Activated CD8-positive, alpha-beta memory T cell treated with anti-CD3 and anti-CD28 coated beads, Interleukin-2, amount 10 ng/mL, durations not matched to agents 7 days and 5 days (primary cell): ENCODE measurements at regions not wholly inside any gene's neighbourhood (a gene's known extent, or its start where the extent isn't known, plus 50 kb on each side); places are given as distances from the start of the nearest gene placed in this dataset.

Source experiments
- ATAC-seq: fragments of 150-1000 bp; cut with Tn5 transposase; one replicate; pipeline ENCODE4 v1.10.0; 2021; ENCODE audit warnings: moderate library complexity
- CTCF ChIA-PET: fragments of 350-600 bp; sonication (Branson Sonifier 250); formaldehyde crosslinking; loops from one replicate; lab custom pipeline; 2021; ENCODE audit warnings: antibody characterized with exemption; lab: Charles Lee
- DNase-seq: peaks from one replicate; pipeline ENCODE4 v3.0.0-alpha.2; 2020
- H3K27ac Mint-ChIP-seq: one replicate; pipeline ENCODE4 v1.8.0; 2021; ENCODE audit warnings: mild to moderate bottlenecking, mixed read lengths
- H3K27me3 Mint-ChIP-seq: one replicate; pipeline ENCODE4 v1.8.0; 2021; ENCODE audit warnings: mixed read lengths
- H3K36me3 Mint-ChIP-seq: one replicate; pipeline ENCODE4 v1.8.0; 2021; ENCODE audit warnings: mild to moderate bottlenecking, mixed read lengths
- H3K4me1 Mint-ChIP-seq: one replicate; pipeline ENCODE4 v1.8.0; 2021; ENCODE audit warnings: mixed read lengths
- H3K4me3 Mint-ChIP-seq: one replicate; pipeline ENCODE4 v1.8.0; 2021; ENCODE audit warnings: mild to moderate bottlenecking, moderate library complexity, mixed read lengths
- H3K9me3 Mint-ChIP-seq: one replicate; pipeline ENCODE4 v1.8.0; 2022; ENCODE audit warnings: low read depth, mixed read lengths

DNA sequence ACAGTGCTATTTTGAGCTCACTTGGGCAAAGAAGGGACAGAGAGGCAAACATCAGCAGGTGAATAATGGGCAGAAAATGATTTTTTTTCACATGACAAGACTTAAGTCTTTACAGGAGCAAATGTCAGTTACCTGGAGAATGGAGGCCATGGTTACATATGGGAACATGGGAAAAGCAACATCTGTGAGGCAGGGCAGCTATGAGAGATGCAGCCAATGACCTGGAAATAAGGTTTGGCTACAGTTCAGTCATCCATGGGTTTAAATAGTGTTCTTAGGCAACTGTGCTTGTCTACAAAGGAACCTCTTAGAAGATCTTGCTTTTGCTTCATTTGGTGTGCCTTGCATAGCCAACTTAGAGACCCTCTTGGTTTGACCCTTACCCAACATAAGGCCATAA is 490.2 kb upstream of the LCORL start:
- Mint-ChIP-seq H3K4me3 (no peak overlapping the region), H3K27ac (no peak overlapping the region), H3K4me1 (no peaks in the 10 kb centered on the region), H3K27me3 (no peaks in the 10 kb centered on the region), H3K9me3 (peaks cover 3% of the 10 kb centered on the region), H3K36me3 (no peaks in the 10 kb centered on the region)
- CTCF ChIA-PET: no interaction called here
- ATAC-seq: no peak
- no peak for DNase-seq

DNA sequence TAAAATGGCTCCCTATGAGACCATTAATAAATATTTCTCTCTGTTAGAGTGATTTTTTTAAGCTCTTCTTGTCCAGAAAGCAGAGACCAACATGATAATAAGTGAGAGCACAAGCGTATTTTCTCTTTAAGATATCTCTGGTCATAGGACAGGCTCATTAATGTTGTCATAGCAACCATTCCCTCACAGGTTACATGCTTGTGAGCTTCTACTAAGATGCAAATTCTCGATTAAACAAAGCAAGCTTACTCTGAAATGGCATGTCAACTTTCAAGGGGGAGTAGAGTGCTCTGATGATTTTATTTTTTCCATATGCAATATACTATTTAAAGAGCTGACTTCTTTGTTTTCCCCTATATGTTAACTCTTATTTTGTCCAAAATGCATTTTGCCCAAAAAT is 487.2 kb upstream of the LCORL start:
- Mint-ChIP-seq H3K9me3 (no peaks in the 10 kb centered on the region), H3K4me1 (no peaks in the 10 kb centered on the region), H3K4me3 (no peak overlapping the region), H3K36me3 (no peaks in the 10 kb centered on the region), H3K27me3 (no peaks in the 10 kb centered on the region), H3K27ac (no peak overlapping the region)
- DNase-seq (no peak), ATAC-seq (no peak)
- CTCF ChIA-PET: no interaction called here

DNA sequence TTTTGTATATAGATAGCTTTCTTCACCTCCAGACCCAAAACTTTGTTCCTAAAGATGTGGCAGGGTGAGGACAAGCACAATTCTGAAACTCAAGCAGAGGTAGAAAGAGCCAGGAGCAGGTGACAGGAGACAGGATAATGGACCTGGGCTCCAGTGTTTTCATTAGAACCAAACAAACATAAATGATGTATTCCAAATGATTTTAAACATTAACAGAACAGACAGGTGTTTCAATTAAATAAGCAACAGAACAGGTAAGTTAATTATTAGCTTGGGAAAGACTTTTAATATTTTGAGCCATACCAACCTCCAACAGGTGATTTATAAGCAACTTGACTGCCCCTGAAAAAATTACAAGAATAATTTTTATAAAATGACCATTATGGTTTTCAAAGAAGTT is 459.4 kb upstream of the LCORL start:
- Mint-ChIP-seq H3K27ac (no peak overlapping the region), H3K4me1 (no peaks in the 10 kb centered on the region), H3K4me3 (no peak overlapping the region), H3K9me3 (peaks cover 8% of the 10 kb centered on the region), H3K36me3 (no peaks in the 10 kb centered on the region), H3K27me3 (no peaks in the 10 kb centered on the region)
- ATAC-seq: no peak
- DNase-seq: no peak
- CTCF ChIA-PET: no interaction called here

DNA sequence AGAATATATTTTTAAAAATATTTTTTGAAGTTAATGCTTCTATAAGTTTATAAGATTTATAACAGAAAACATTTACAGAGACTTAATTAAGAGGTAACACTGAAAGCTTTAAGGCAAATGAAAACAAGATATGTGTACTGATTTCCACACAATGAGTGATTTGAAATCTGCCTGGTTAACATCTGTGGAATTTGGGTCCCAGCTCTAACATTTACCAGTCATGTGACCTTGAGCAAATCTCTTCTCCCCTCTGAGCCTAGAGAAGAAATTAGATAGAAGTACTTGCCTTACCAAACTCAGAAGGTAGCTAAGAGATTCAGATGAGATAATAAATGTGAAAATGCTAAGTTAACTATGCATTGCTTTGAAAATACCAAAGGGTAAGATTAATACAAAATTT is 458.8 kb upstream of the LCORL start:
- Mint-ChIP-seq H3K9me3 (peaks cover 8% of the 10 kb centered on the region), H3K27me3 (no peaks in the 10 kb centered on the region), H3K4me3 (no peak overlapping the region), H3K4me1 (no peaks in the 10 kb centered on the region), H3K27ac (no peak overlapping the region), H3K36me3 (no peaks in the 10 kb centered on the region)
- DNase-seq: no peak
- ATAC-seq: no peak
- CTCF ChIA-PET: no interaction called here

DNA sequence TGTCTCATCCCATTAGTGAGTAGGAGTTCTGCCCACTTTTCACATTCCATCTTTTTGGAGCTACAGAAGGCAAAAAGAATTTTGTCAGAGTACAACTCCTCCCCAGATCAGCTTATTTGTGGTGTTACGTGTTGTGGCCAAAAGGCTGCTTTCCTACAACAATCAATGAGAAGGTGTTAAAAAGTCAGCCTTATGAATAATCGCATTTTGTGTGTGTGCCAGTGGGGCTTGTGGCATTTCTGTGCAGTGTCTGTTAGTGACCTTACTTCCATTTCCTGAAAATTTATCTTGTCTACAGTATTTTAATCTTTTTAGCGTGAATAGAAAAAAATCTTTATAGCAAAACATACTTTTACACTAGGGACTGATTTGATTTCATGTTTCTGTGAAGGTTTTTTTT is 458.3 kb upstream of the LCORL start:
- Mint-ChIP-seq H3K9me3 (peaks cover 8% of the 10 kb centered on the region), H3K4me1 (no peaks in the 10 kb centered on the region), H3K27me3 (no peaks in the 10 kb centered on the region), H3K27ac (no peak overlapping the region), H3K4me3 (no peak overlapping the region), H3K36me3 (no peaks in the 10 kb centered on the region)
- CTCF ChIA-PET: no interaction called here
- ATAC-seq: no peak
- no peak for DNase-seq

DNA sequence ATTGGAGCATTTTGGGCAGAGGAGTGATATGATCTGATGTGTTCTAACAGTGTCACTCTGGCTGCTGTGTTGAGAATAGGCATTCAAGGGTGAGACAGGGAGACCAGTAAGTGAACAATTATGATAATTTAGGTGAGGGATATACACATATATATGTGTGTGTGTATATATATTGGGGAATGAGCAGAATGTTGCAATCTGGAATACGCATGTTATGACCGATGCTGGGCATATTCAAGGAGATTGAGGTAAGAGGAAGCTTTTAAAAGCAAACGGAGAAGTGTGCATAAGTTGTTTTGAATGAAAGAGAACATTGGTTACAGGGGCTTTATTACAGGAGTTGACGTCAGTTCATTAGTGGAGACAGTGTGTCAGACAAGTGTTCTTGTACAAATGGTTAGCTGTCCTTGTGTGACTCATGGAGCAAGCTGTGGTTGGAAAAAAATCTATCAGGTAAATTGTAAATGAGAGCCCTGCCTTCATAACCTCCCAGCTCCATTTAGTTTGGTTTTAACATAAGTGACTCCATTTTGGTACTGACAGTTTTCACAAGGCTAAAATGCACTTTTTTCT is 442.5 kb upstream of the LCORL start:
- DNase-seq (no peak), ATAC-seq (no peak)
- CTCF ChIA-PET: no interaction called here
- Mint-ChIP-seq H3K27ac (no peak overlapping the region), H3K27me3 (no peaks in the 10 kb centered on the region), H3K4me1 (no peaks in the 10 kb centered on the region), H3K36me3 (no peaks in the 10 kb centered on the region), H3K9me3 (no peaks in the 10 kb centered on the region), H3K4me3 (no peak overlapping the region)

DNA sequence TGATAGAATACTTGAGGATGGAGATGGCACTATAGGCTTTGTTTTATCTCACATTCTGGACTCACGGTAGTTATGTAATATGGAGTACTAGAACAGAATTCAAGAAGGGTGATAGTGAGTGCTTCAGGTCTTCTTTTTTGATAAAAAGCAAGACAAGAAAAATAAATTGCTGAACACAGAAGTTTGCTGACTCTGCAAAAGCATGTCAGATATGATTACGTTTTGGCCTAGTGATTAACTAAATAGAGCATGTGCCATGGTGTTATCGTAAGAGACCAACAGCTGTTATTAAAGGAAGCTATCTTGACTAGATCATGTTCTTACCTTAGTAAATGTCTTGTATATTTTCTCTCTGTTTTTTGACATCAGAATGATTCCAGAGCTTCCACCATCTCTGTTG is 436.9 kb upstream of the LCORL start:
- CTCF ChIA-PET: no interaction called here
- ATAC-seq: no peak
- no peaks in the 10 kb centered on the region for H3K4me1 Mint-ChIP-seq
- DNase-seq: no peak
- H3K36me3 Mint-ChIP-seq: no peaks in the 10 kb centered on the region
- no peak overlapping the region for H3K4me3 Mint-ChIP-seq
- no peaks in the 10 kb centered on the region for H3K27me3 Mint-ChIP-seq
- H3K9me3 Mint-ChIP-seq: no peaks in the 10 kb centered on the region
- H3K27ac Mint-ChIP-seq: no peak overlapping the region

DNA sequence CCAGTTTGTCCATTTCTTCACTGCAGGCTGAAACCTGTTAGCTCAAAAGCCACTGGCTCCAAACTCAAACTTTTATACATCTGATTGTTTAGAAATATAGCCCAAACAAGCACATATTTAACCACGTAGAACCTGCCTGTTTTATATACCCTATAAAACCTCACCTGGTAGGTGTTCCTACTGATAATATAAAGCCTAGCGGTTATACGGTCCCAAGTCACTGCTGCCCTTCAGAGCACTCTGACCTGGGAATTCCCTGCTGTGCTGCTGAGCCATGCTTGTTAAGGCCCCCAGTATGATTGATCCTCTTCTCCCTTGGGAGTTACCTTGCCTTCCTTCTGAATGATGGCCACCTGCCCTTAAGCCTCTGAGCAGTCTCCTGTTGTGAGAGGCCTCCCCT is 432.8 kb upstream of the LCORL start:
- ATAC-seq (no peak), DNase-seq (no peak)
- Mint-ChIP-seq H3K9me3 (no peaks in the 10 kb centered on the region), H3K4me3 (no peak overlapping the region), H3K27me3 (no peaks in the 10 kb centered on the region), H3K27ac (no peak overlapping the region), H3K36me3 (no peaks in the 10 kb centered on the region), H3K4me1 (no peaks in the 10 kb centered on the region)
- CTCF ChIA-PET: no interaction called here

DNA sequence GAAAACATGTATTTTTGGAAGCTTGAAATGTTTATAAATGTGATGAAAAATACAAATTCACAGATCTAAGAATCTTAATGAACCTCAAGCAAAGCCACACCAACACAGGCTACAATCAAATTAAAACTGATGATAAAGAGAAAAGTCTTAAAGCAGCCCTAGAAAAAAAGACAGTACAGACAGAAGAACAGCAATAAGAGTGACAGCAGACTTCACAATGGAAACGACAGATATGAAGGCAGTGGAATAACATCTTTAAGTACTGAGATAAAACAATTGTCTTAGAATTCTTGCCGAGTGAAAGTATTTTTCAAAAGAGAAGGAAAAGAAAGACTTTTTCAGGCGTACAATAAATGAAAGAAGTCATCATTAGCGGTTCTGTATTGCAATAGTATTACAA is 423.6 kb upstream of the LCORL start:
- no peak overlapping the region for H3K4me3 Mint-ChIP-seq
- H3K9me3 Mint-ChIP-seq: peaks cover 2% of the 10 kb centered on the region
- no peaks in the 10 kb centered on the region for H3K4me1 Mint-ChIP-seq
- no peaks in the 10 kb centered on the region for H3K27me3 Mint-ChIP-seq
- H3K36me3 Mint-ChIP-seq: no peaks in the 10 kb centered on the region
- H3K27ac Mint-ChIP-seq: no peak overlapping the region
- CTCF ChIA-PET: no interaction called here
- ATAC-seq (no peak), DNase-seq (no peak)

DNA sequence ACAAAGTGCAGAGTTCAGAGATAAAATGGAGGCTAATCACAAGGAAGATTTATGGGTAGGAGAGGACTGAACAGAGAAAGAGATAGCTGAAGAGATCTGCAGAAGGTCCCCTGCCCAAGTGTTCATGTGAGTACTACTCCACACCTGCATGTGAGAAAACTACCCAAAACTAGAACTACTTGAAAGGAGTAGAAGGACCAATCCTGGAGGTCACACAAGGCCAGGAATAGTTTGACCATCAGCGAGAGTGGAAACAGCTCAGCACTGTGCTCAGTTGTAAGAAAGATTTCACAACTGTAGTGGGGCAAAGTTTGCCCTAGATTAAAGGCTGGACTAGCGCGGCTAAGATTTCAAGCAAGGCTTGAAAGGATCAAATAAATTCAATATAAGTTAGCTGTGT is 422.7 kb upstream of the LCORL start:
- Mint-ChIP-seq H3K4me1 (no peaks in the 10 kb centered on the region), H3K27ac (no peak overlapping the region), H3K36me3 (no peaks in the 10 kb centered on the region), H3K9me3 (peaks cover 2% of the 10 kb centered on the region), H3K4me3 (no peak overlapping the region), H3K27me3 (no peaks in the 10 kb centered on the region)
- CTCF ChIA-PET: no interaction called here
- no peak for ATAC-seq
- no peak for DNase-seq

DNA sequence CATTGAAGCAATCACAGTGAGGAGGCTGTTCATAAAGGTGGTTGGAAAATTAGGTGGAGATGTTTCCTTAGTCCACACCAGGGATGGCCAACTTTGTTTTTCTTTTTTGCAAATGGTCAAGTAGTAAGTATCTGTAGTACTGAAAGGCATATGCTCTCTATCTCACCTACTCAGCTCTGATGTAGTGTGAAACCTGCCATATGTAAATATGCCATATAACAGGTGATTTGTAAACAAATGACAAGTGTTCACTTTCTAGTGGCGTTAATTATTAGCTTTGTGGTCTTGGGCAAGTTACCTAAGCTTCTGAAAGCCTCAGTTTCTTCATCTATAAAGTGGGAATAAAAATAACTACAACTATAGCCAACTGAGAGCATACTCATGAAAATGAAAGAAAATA is 421.4 kb upstream of the LCORL start:
- Mint-ChIP-seq H3K4me1 (no peaks in the 10 kb centered on the region), H3K36me3 (no peaks in the 10 kb centered on the region), H3K27ac (no peak overlapping the region), H3K4me3 (no peak overlapping the region), H3K9me3 (peaks cover 2% of the 10 kb centered on the region), H3K27me3 (no peaks in the 10 kb centered on the region)
- DNase-seq (no peak), ATAC-seq (no peak)
- CTCF ChIA-PET: no interaction called here

DNA sequence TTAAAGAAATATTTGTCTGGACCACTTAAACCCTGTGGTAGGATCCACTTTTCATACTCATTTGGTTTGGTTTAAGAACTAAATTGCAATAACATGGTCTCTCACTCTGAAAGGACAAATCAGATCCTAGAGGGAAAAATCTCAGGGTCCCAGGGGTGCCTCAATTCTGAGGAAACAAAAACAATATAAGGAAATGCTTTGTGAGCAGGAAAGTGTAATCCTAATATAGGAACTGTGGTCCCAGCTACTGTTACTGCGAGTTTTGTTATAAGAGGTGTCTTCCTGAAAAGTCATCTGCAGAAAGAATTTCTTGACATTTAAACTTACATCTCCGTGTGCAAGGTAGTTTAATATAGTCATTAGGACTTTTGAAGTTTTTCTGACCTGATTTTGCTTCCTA is 420.1 kb upstream of the LCORL start:
- ATAC-seq (no peak), DNase-seq (no peak)
- no peak overlapping the region for H3K27ac Mint-ChIP-seq
- no peaks in the 10 kb centered on the region for H3K9me3 Mint-ChIP-seq
- H3K27me3 Mint-ChIP-seq: no peaks in the 10 kb centered on the region
- CTCF ChIA-PET: no interaction called here
- no peaks in the 10 kb centered on the region for H3K36me3 Mint-ChIP-seq
- no peaks in the 10 kb centered on the region for H3K4me1 Mint-ChIP-seq
- no peak overlapping the region for H3K4me3 Mint-ChIP-seq

DNA sequence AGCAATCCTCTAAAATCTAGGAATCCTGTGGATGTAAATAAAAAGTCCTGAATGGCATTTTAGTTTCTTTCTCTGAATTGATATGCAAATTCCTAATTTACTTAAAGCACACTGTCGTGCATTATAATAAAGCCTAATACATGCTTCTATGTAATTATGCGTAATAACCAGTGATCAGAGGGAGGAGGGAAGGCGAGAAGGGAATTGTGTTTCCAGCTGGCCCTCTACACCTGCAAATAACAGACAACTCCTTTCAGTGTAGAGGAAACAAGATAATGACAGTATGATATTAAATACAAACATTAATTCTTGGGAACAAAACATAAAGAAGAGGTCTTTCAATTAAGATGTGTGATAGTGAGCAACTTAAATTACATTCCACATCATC is 419.6 kb upstream of the LCORL start:
- H3K27me3 Mint-ChIP-seq: no peaks in the 10 kb centered on the region
- no peaks in the 10 kb centered on the region for H3K4me1 Mint-ChIP-seq
- no peaks in the 10 kb centered on the region for H3K36me3 Mint-ChIP-seq
- no peak for ATAC-seq
- H3K9me3 Mint-ChIP-seq: no peaks in the 10 kb centered on the region
- no peak for DNase-seq
- CTCF ChIA-PET: no interaction called here
- no peak overlapping the region for H3K4me3 Mint-ChIP-seq
- H3K27ac Mint-ChIP-seq: no peak overlapping the region

DNA sequence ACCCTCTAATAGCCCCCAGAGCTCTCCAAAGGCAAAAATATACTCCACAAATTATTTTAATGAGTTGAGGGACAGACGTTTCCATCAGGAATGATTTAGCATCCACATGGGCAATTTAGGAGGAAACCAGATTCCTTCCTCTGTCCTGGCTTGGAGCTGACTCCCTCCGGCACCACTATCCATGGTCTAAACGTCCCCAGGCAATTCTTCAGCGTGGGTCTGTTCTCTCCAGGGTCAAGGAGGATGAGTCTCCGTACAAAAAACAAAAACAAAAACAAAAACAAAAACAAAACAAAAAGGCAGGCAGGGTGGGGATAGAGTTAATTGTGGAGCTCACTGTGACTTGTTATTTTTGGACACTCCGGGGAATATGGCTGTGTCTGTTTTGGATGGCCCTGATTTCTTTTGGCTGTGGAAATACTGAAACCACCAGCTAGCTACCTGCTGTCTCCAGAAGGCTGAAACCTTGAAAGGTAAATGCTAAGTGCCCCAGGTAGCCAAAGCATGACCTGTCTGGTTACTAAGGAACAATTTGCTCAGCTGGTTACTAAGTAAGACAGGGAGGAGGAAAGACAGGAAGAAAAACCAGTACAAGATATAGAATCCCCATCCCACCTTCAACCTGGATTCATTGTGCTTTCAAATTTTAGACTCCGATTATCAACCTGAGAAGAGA is 419.1 kb upstream of the LCORL start:
- DNase-seq (no peak), ATAC-seq (no peak)
- CTCF ChIA-PET: no interaction called here
- Mint-ChIP-seq H3K9me3 (no peaks in the 10 kb centered on the region), H3K4me3 (no peak overlapping the region), H3K27ac (no peak overlapping the region), H3K27me3 (no peaks in the 10 kb centered on the region), H3K4me1 (no peaks in the 10 kb centered on the region), H3K36me3 (no peaks in the 10 kb centered on the region)

DNA sequence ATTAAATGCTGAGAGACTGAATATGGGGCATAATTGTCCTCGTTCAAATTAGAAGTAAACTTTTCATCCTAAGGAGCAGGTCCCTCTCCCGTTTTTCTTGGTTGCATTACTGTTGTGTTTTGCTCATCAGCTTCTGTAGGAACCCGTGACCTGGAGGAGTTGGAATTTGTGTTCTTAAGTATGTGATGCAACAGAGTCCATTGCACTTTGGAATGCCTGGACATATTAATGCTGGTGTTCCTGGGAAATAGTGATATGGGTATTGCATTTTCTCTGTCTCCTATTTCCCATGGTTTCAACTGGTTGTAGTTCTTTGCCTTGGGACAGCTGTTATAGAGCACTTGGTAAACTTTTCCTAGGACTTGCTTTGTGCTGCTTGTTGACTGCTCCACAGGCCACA is 417.8 kb upstream of the LCORL start:
- Mint-ChIP-seq H3K4me3 (no peak overlapping the region), H3K36me3 (no peaks in the 10 kb centered on the region), H3K4me1 (no peaks in the 10 kb centered on the region), H3K9me3 (no peaks in the 10 kb centered on the region), H3K27me3 (no peaks in the 10 kb centered on the region), H3K27ac (no peak overlapping the region)
- ATAC-seq (no peak), DNase-seq (no peak)
- CTCF ChIA-PET: no interaction called here
